ENCODE measurements at regions not wholly inside any gene's neighbourhood (a gene's known extent, or its start where the extent isn't known, plus 50 kb on each side); places are given as distances from the start of the nearest gene placed in this dataset.

DNA sequence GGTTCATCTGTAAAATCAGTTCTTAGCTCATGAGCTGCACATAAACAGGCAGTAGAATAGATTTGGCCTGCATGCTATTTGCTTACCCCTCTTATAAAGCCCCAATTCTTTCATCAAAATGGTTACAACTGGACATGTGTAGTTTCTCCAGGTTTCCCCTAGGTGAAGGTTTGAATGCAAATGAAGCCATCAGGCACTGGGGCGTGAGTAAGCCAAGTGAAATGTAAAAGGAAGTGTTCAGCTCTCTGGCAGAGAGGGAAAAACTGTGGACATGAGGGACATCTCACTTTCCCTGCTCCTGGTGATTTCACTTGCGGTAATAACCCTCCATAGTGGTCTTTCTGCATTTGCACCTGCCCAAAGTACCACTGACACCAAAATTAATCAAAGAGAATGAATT, 1402.3 kb upstream of the LRRTM1 start:
- DNase-seq (ENCODE audit: low spot score), result no peak

GRCh38 chr2:81703831-81704230, 1399.3 kb upstream of the LRRTM1 start:
- DNase-seq (ENCODE audit: low spot score), result no peak

GRCh38 chr2:81692566-81692965, 1388.0 kb upstream of the LRRTM1 start:
- DNase-seq (ENCODE audit: low spot score), result no peak

GRCh38 chr2:81675641-81676040, 1371.1 kb upstream of the LRRTM1 start:
- DNase-seq (ENCODE audit: low spot score), result no peak

DNA sequence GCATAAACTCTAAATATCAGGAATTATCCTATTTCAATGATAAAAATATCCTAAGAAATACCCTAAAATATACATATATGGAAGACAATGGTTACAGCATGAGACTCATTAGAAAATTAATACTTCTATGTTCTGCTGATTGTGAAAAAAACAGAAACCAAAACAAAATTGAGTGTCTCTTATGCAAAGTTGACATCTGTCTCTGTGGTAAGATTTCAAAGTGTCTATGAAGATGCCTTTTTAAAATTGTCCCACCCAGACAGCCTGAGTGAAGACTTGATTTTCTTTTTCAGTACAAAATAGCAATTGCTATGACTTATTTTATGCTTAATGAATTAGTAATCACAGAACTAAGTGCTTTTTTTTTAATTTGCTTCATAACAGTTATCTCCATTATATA, 1368.4 kb upstream of the LRRTM1 start:
- DNase-seq (ENCODE audit: low spot score), result no peak

GRCh38 chr2:81672516-81672915, 1368.0 kb upstream of the LRRTM1 start:
- no peak for DNase-seq (ENCODE audit: low spot score)

- no peak for DNase-seq (ENCODE audit: low spot score)
Observed at GRCh38 chr2:81670885-81671284, 1366.3 kb upstream of the LRRTM1 start.

DNA sequence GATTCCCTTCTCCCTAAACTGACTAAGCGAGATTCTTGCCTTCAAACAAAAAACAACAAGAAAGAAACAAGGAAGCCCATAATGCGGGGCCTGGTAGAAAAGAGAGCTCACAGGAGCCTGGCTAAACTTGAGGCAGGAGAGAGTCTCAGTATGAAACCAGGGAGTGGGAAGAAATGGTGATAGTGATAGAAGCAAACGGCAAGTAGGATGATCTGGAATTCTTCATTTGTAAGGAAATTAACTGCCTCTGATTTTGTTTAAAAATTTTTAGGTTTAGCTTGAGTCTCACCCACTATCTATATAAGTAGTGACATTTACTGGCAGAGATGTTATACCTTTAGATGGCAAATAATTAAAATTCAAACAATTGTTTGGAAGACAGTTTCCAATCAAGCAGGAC, 1356.5 kb upstream of the LRRTM1 start:
- DNase-seq (ENCODE audit: low spot score), result no peak

DNA sequence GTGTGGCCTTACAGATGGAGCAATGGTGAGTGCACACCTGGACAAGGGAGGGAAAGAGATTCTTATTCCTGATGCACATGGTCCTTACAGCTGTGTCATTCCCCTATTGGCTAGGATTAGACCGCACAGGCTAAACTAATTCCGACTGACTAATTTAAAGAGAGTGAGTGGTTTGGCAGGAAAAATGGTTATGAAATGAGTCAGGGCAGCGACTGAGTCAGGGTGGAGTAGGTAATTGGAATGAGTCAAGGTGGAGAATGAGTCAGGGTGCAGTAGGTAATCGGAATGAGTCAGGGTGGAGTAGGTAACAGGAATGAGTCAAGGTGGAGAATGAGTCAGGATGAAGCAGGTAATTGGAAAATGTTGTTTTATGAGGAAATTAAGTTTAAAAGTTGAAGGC, 1353.7 kb upstream of the LRRTM1 start:
- DNase-seq (ENCODE audit: low spot score), result peak; percentile 37

DNA sequence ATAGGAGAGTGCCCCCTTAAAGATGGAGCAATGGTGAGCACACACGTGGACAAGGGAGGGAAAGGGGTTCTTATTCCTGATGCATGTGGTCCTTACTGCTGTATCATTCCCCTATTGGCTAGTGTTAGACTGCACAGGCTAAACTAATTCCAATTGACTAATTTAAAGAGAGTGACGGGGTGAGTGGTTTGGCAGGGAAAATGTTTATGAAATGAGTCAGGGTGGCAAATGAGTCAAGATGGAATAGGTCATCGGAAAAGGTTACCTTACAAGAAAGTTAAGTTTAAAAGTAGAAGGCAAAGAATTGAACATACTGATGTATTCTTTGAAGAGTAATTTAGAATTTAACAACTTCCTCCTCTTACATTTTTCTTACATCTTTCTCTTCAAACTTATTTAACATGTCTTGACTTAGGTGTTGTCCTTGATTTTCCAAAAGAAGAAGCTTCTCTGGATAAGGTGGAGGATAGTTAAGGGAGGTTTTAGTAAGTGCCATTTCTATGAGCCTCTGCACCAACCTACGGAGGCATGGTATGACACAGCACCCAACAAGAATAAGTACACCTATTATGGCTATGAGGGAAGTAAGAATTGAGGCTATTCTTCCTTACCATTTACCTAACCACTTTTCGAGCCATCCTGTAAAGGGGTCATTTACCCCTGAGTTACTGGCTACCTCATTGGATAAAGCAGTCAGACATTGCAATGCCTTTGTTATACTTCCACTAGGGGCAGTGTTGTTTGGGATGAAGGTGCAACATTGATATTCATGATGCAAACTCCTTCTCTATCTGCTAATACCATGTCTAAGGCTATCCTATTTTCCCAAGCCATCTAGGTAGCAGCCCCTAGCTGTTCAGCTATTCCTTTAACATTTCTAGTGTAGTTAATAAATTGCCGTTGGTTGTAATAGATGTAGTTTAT, 1345.8 kb upstream of the LRRTM1 start:
- DNase-seq (ENCODE audit: low spot score), result peak; percentile 36

DNA sequence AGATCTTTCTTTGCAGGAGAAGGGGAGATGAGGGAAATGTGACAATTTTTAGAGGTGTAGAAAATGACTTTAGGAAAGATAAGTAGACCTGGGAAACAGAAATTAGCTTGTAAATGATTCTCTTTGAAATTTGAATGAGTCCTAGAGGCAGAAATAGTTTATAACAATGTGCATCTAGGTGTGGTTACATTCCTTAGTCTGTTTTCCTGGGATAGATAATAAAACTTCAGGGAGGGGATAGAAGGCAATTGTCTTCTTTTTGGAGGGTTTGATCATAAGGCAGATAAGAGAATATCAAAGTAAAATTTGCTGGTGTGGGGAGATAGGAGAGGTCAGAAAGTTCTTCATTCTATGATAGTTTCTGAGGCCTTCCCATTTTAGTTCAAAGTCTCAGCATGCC, 1344.3 kb upstream of the LRRTM1 start:
- DNase-seq (ENCODE audit: low spot score), result no peak

DNA sequence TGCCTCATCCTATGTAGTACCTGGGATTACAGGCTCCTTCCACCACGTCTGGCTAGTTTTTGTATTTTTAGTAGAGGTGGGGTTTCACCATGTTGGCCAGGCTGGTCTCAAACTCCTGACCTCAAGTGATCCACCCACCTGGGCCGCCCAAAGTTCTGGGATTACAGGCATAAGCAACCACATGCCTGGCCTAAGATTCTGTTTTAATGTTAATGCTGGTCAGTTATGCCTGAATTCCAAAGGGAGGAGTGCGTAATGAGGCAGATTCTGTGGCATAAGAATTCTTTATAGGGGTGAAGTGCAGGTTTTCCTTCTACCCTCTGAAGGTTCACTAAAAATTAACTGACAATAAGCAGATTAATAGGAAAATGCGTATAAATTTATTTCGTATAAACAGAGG, 1343.8 kb upstream of the LRRTM1 start:
- no peak for DNase-seq (ENCODE audit: low spot score)

DNA sequence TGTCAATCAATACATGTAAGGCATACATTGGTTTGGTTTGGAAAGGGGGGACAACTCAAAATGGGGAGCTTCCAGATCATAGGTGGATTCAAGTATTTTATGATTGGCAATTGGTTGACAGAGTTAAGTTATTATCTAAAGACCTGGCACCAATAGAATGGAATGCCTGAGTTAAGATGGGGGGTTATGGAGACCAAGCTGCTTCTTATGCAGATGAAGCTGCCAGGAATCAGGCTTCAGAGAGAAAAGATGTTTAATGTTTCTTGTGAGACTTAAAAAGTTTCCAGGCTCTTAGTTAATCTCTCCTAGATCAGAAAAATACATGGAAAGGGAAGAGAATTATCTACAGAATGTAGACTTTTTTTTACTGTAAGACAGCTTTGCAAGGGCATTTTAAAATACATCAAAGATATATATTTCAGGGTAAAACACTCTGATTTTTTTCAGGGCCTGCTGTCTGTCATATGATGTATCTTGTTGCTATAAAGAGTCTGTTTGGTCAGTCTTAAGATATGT, 1343.2 kb upstream of the LRRTM1 start:
- DNase-seq (ENCODE audit: low spot score), result no peak

DNA sequence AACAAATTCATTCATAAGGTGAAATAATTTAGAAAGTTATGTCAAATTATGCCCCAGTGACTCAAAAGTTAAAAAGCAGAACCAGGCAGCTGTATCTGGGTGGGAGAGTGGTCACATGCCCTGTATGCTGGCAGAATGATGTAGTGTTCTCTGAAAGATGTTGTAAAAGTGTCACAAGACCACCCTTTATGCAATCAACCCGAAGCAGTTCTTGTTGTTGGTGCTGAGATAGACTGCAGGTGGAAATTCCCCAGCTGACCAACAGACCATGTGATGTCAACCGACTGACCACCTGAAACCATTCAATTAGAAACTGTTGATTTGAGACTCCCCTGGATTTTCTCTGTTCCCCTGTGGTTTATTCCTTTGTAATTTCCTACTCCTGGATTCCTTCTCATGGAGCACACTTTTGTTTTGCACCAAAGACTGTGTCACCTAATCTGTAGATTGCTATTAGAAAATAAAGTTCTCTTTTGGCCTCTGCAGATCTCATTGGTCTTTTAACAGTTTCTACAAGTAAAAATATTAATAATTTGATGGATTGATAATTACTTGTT, 1341.3 kb upstream of the LRRTM1 start:
- DNase-seq (ENCODE audit: low spot score), result no peak

DNA sequence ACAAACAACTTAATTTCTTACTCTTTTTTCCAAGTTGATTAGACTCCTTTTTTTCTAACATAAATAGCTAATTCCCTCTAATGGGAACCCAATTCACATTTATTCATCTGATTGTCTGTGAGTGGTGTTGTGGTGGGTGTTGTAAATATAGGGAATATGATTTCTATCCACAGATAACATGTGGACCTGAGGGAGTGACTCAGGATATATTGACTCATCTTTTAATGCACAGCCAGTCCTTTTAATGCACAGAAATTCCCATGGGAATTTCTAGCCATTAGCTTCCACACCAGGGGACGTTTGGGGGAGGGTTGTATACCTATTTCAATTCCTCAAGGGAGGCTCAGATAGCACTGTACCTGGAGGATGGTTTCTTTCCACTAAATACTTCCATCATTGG, 1339.6 kb upstream of the LRRTM1 start:
- DNase-seq (ENCODE audit: low spot score), result no peak

- no peak for DNase-seq (ENCODE audit: low spot score)
Observed at GRCh38 chr2:81624825-81625224, 1320.3 kb upstream of the LRRTM1 start.

GRCh38 chr2:81600088-81600487, 1295.5 kb upstream of the LRRTM1 start:
- no peak for DNase-seq (ENCODE audit: low spot score)

GRCh38 chr2:81598453-81598852, 1293.9 kb upstream of the LRRTM1 start:
- DNase-seq (ENCODE audit: low spot score), result no peak

DNA sequence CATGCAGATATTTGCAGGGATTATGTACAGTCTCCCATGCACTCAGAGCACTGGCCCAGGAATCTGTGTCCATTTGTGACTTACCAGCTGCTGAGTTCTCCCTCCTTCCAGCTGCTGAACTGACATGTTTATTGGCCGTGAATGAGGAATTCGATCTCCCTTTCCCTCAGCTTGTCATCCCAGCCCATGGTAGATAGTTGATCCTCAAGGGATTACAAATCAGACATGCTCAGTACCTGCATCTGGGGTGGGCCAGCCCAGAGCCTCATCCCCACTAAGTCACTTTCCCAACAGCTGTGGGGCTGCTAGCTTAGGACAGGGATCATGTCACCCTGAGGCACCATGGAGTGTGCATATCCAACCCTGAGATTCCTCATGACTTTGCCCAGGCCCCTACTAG, 1284.9 kb upstream of the LRRTM1 start:
- DNase-seq (ENCODE audit: low spot score), result no peak

DNA sequence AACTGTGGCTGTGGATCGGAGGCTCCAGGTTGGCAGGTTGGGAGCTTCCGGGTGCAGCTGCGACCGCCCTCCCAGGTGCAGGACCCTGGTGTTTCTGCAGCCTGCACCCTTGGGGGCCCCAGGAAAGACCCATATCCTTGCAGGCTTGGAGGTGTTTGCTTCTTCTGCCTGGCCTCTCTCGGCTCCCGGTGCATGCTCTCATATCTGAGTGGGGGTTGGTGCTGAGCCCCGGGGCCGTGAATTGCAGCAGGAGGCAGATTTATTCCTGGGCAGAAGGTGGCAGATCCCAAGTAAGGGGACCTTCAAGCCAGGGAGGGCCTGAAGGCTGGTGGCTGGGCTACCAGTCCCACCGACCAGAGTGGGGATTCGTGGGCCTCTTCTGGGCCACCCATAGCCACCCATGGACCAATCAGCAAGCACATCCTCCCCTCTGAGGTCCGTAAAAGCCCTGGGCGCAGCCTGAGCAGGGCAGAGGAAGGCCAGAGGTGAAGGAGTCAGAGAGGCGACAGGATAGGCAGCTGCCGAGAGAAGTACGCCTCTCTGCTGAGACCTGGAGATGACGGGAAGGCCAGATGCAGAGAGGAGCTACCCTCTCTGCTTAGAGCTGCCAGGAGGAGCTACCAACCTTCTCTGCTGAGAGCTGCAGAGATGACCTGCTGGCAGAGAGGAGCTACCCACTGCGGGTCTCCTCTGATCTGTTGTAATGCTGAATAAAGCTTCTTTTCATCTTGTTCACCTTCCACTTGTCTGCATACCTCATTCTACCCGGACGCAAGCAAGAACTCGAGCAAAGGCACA, 1279.0 kb upstream of the LRRTM1 start:
- no peak for DNase-seq (ENCODE audit: low spot score)

DNA sequence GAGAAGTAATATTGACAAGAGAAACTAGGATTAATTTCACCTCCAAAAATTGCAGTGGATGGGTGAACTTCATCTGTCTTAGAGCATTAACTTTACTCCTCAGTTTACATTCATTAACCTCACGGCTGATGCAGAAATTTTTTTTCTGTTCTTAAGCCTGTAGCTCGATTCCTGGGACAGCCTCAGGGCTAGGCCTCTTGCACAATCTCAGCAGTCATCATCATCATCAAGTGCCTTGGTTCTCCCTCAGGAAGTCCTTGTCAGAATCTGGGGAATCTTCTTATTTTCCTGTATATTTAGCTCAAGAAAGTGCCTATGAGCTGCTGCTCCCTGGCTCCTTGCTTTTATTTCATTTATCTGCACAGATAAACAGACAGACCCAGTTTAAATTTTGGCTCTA, 1272.2 kb upstream of the LRRTM1 start:
- no peak for DNase-seq (ENCODE audit: low spot score)

GRCh38 chr2:81551040-81551634, 1246.6 kb upstream of the LRRTM1 start:
- no peak for DNase-seq (ENCODE audit: low spot score)

Measured in H4 (cell line).